ENCODE measurements at regions not wholly inside any gene's neighbourhood (a gene's known extent, or its start where the extent isn't known, plus 50 kb on each side); places are given as distances from the start of the nearest gene placed in this dataset.

GRCh38 chr1:222084996-222085395 is 343.1 kb upstream of the DUSP10 start:
- DNase-seq, result no peak
- 60 to 73% (median 69%) methylated on average over 1 of the region's 1 CpG for WGBS, 5 donors
- intact Hi-C loops (cut with DNase I; ENCODE audit: low total_unique reads), result no loop called here
- Histone ChIP-seq H3K27ac (no peak overlapping the region), H3K4me1 (no peaks in the 10 kb centered on the region), H3K36me3 (no peaks in the 10 kb centered on the region), H3K4me3 (no peak overlapping the region), H3K27me3 (no peaks in the 10 kb centered on the region), H3K9me3 (peaks cover 0 to 5% (median 0%) of the 10 kb centered on the region in 4 donors)
- TF ChIP-seq EP300 (IDR thresholded peaks at IDR 0.05) (no peak), POLR2A (IDR thresholded peaks at IDR 0.05) (no peak), POLR2AphosphoS5 (IDR thresholded peaks at IDR 0.05) (no peak), CTCF (IDR thresholded peaks at IDR 0.05) (no peak)

- Histone ChIP-seq H3K4me1 (no peaks in the 10 kb centered on the region), H3K27ac (no peak overlapping the region), H3K27me3 (no peaks in the 10 kb centered on the region), H3K9me3 (peaks cover 0 to 5% (median 0%) of the 10 kb centered on the region in 4 donors), H3K36me3 (no peaks in the 10 kb centered on the region), H3K4me3 (no peak overlapping the region)
- intact Hi-C loops (cut with DNase I; ENCODE audit: low total_unique reads), result no loop called here
- TF ChIP-seq POLR2A (IDR thresholded peaks at IDR 0.05) (no peak), CTCF (IDR thresholded peaks at IDR 0.05) (no peak), POLR2AphosphoS5 (IDR thresholded peaks at IDR 0.05) (no peak), EP300 (IDR thresholded peaks at IDR 0.05) (no peak)
- no peak for DNase-seq
Measured at GRCh38 chr1:222084048-222084447, 342.2 kb upstream of the DUSP10 start.

GRCh38 chr1:222081859-222082258 is 340.0 kb upstream of the DUSP10 start:
- Histone ChIP-seq H3K9me3 (peaks cover 0 to 5% (median 0%) of the 10 kb centered on the region in 4 donors), H3K27ac (no peak overlapping the region), H3K36me3 (no peaks in the 10 kb centered on the region), H3K4me3 (no peak overlapping the region), H3K4me1 (peaks cover 0 to 5% (median 0%) of the 10 kb centered on the region in 4 donors), H3K27me3 (no peaks in the 10 kb centered on the region)
- no peak for DNase-seq
- intact Hi-C loops (cut with DNase I; ENCODE audit: low total_unique reads), result no loop called here
- WGBS, 5 donors, result 76 to 86% (median 79%) methylated on average over 3 of the region's 3 CpGs
- no peak for TF ChIP-seq EP300 (IDR thresholded peaks at IDR 0.05)
- TF ChIP-seq POLR2A (IDR thresholded peaks at IDR 0.05), result no peak
- TF ChIP-seq POLR2AphosphoS5 (IDR thresholded peaks at IDR 0.05), result no peak
- no peak for TF ChIP-seq CTCF (IDR thresholded peaks at IDR 0.05)

- DNase-seq, result no peak
- TF ChIP-seq CTCF (IDR thresholded peaks at IDR 0.05) (no peak), EP300 (IDR thresholded peaks at IDR 0.05) (no peak), POLR2A (IDR thresholded peaks at IDR 0.05) (no peak), POLR2AphosphoS5 (IDR thresholded peaks at IDR 0.05) (no peak)
- WGBS, 5 donors, result 79 to 96% (median 89%) methylated on average over 1 of the region's 1 CpG
- Histone ChIP-seq H3K4me3 (no peak overlapping the region), H3K27ac (no peak overlapping the region), H3K9me3 (peaks cover 0 to 4% (median 0%) of the 10 kb centered on the region in 4 donors), H3K4me1 (peaks cover 0 to 10% (median 0%) of the 10 kb centered on the region in 4 donors), H3K27me3 (no peaks in the 10 kb centered on the region), H3K36me3 (no peaks in the 10 kb centered on the region)
- intact Hi-C loops (cut with DNase I; ENCODE audit: low total_unique reads), result no loop called here
Measured at GRCh38 chr1:222079566-222079965, 337.7 kb upstream of the DUSP10 start.

All from stomach (tissue), 8 donors.